HCT116 (cell line): ENCODE measurements at regions not wholly inside any gene's neighbourhood (a gene's known extent, or its start where the extent isn't known, plus 50 kb on each side); places are given as distances from the start of the nearest gene placed in this dataset.

Experiments used
- ATAC-seq: fragments of 200-7000 bp; cut with Tn5 transposase; 2 replicates; pipeline ENCODE4 v1.9.1; 2020; ENCODE audit warnings: mild to moderate bottlenecking, moderate library complexity
- BruUV-seq: library from RNA; stranded (reverse); fragments of 400-500 nt; replicated peaks from 2 replicates; lab custom pipeline; 2021; lab: Mats Ljungman, UMichigan
- CTCF ChIA-PET: fragments of 300-600 bp; sonication (Branson Sonifier 250); formaldehyde crosslinking; loops from one replicate; lab custom pipeline; 2021; ENCODE audit warnings: antibody characterized with exemption; lab: Charles Lee
- POLR2A ChIA-PET: fragments of 300-600, 350-600 bp; sonication (Branson Sonifier 250); formaldehyde crosslinking; loops from one replicate; lab custom pipeline; 2021; ENCODE audit warnings: antibody characterized with exemption; lab: Charles Lee
- RAD21 ChIA-PET, 2 experiments: fragments of 300-600 bp; sonication (Branson Sonifier 250); formaldehyde crosslinking; loops; one replicate each; lab custom pipeline; 2023; ENCODE audit warnings: low total read pairs in 2 of 2; ENCODE audit not compliant: uncharacterized antibody in 2 of 2, unreplicated experiment in 2 of 2, low non-redundant PET in 1 of 2; lab: Charles Lee
- DNase-seq: peaks from one replicate; pipeline ENCODE4 v3.0.0-alpha.2; 2010; ENCODE audit warnings: low read depth, low spot score
- H2AFZ ChIP-seq: fragments of 200-600 bp; shearing (Covaris generic), sonication (generic); 2 replicates; pipeline ENCODE4 v1.6.1; 2017; ENCODE audit warnings: low read depth, mixed run types, mixed read lengths, antibody characterized with exemption, low read length; ENCODE audit not compliant: poor library complexity, severe bottlenecking
- H3K27ac ChIP-seq: 2 replicates; pipeline ENCODE4 v1.5.1; 2012; ENCODE audit warnings: low read depth, low read length
- H3K27me3 ChIP-seq: fragments of 200-600 bp; sonication (generic); 2 replicates; pipeline ENCODE4 v1.6.1; 2016; ENCODE audit warnings: mixed run types, low read length, mixed read lengths; ENCODE audit not compliant: insufficient read depth
- H3K36me3 ChIP-seq, 2 experiments: fragments of 200-500 bp in 1 of 2; fragments of 200-600 bp in 1 of 2; sonication (Bioruptor generic) in 1 of 2; sonication (generic) in 1 of 2; 2 replicates each; pipeline versions ENCODE4 v1.5.1 to v1.6.1; 2014 to 2016; ENCODE audit warnings: low read length in 2 of 2, inconsistent platforms in 1 of 2, mixed read lengths in 1 of 2, mixed run types in 1 of 2; ENCODE audit not compliant: insufficient read depth in 2 of 2, control insufficient read depth in 1 of 2
- H3K4me1 ChIP-seq, 2 experiments: fragments of 200-600 bp in 1 of 2; sonication (generic) in 1 of 2; 2 replicates each; pipeline versions ENCODE4 v1.5.1 to v1.6.1; 2012 to 2017; ENCODE audit warnings: low read length in 2 of 2, inconsistent platforms in 1 of 2, mild to moderate bottlenecking in 1 of 2, mixed read lengths in 1 of 2, mixed run types in 1 of 2, moderate library complexity in 1 of 2; ENCODE audit not compliant: insufficient read depth in 2 of 2, control insufficient read depth in 1 of 2
- H3K4me2 ChIP-seq: fragments of 200-600 bp; sonication (generic); 2 replicates; pipeline ENCODE4 v1.6.1; 2017; ENCODE audit warnings: mixed run types, low read length, mixed read lengths
- H3K4me3 ChIP-seq, 2 experiments: fragments of 200-600 bp in 1 of 2; sonication (generic) in 1 of 2; replicated peaks in 1 of 2; 2 replicates each; pipeline ENCODE4 v1.5.1; 2011 to 2016; ENCODE audit warnings: low read length in 2 of 2, control low read depth in 1 of 2, low read depth in 1 of 2, mild to moderate bottlenecking in 1 of 2, mixed read lengths in 1 of 2, mixed run types in 1 of 2
- H3K79me2 ChIP-seq: fragments of 200-600 bp; sonication (generic); 2 replicates; pipeline ENCODE4 v1.6.1; 2017; ENCODE audit warnings: mild to moderate bottlenecking, mixed run types, low read length, moderate library complexity, mixed read lengths; ENCODE audit not compliant: insufficient read depth
- H3K9ac ChIP-seq: fragments of 200-600 bp; sonication (generic); 2 replicates; pipeline ENCODE4 v1.6.1; 2016; ENCODE audit warnings: low read length, mixed read lengths
- H3K9me2 ChIP-seq: fragments of 200-600 bp; sonication (generic), shearing (Covaris generic); 2 replicates; pipeline ENCODE4 v1.6.1; 2017; ENCODE audit warnings: mixed run types, mild to moderate bottlenecking, moderate library complexity; ENCODE audit not compliant: insufficient read depth
- H3K9me3 ChIP-seq, 2 experiments: fragments of 200-500 bp in 1 of 2; fragments of 200-600 bp in 1 of 2; sonication (Bioruptor generic) in 1 of 2; sonication (generic) in 1 of 2; 2 replicates each; pipeline ENCODE4 v1.6.1; 2014 to 2017; ENCODE audit warnings: low read length in 2 of 2, mixed read lengths in 2 of 2, inconsistent platforms in 1 of 2, low read depth in 1 of 2, mild to moderate bottlenecking in 1 of 2, mixed run types in 1 of 2, moderate library complexity in 1 of 2; ENCODE audit not compliant: control insufficient read depth in 1 of 2, insufficient read depth in 1 of 2
- H4K20me1 ChIP-seq: fragments of 200-600 bp; sonication (generic), shearing (Covaris generic); 2 replicates; pipeline ENCODE4 v1.6.1; 2017; ENCODE audit warnings: mixed run types, mild to moderate bottlenecking, moderate library complexity; ENCODE audit not compliant: insufficient read depth
- CBX3 ChIP-seq: IDR thresholded peaks from 2 replicates; pipeline ENCODE4 v1.6.1; 2012; ENCODE audit warnings: low read depth
- CEBPB ChIP-seq: IDR thresholded peaks from 2 replicates; pipeline ENCODE4 v1.6.1; 2012; ENCODE audit warnings: low read depth
- EGR1 ChIP-seq: IDR thresholded peaks from 2 replicates; pipeline ENCODE4 v1.6.1; 2012; ENCODE audit warnings: low read depth
- ELF1 ChIP-seq: IDR thresholded peaks from 2 replicates; pipeline ENCODE4 v1.6.1; 2012; ENCODE audit warnings: low read depth, borderline replicate concordance
- EZH2 ChIP-seq: fragments of 200-600 bp; sonication (generic); IDR thresholded peaks from 2 replicates; pipeline ENCODE4 v1.6.1; 2017; ENCODE audit warnings: antibody characterized with exemption, mixed run types
- FOSL1 ChIP-seq: IDR thresholded peaks from 2 replicates; pipeline ENCODE4 v1.6.1; 2012; ENCODE audit warnings: low read depth
- JUND ChIP-seq: IDR thresholded peaks from 2 replicates; pipeline ENCODE4 v1.6.1; 2012
- POLR2A ChIP-seq: IDR thresholded peaks from 2 replicates; pipeline ENCODE4 v1.7.0; 2011; ENCODE audit warnings: borderline replicate concordance; ENCODE audit not compliant: insufficient read depth, insufficient read length; ENCODE audit errors: extremely low read depth
- POLR2AphosphoS5 ChIP-seq: IDR thresholded peaks from 2 replicates; pipeline ENCODE4 v1.6.1; 2011; ENCODE audit warnings: mild to moderate bottlenecking, low read depth, low read length, moderate library complexity
- RAD21 ChIP-seq: IDR thresholded peaks from 2 replicates; pipeline ENCODE4 v1.6.1; 2012; ENCODE audit warnings: low read depth, mild to moderate bottlenecking
- SIN3A ChIP-seq: IDR thresholded peaks from 2 replicates; pipeline ENCODE4 v1.6.1; 2012; ENCODE audit warnings: low read depth
- SP1 ChIP-seq: IDR thresholded peaks from 2 replicates; pipeline ENCODE4 v1.6.1; 2012; ENCODE audit warnings: low read depth
- SRF ChIP-seq: IDR thresholded peaks from 2 replicates; pipeline ENCODE4 v1.6.1; 2012; ENCODE audit warnings: low read depth
- YY1 ChIP-seq: IDR thresholded peaks from 2 replicates; pipeline ENCODE4 v1.6.1; 2011; ENCODE audit warnings: low read length, low read depth, moderate library complexity, mild to moderate bottlenecking; ENCODE audit not compliant: insufficient replicate concordance; ENCODE audit errors: extremely low read depth
- ZFX ChIP-seq: fragments of 450-650 bp; IDR thresholded peaks from 2 replicates; pipeline ENCODE4 v1.6.1; 2017
- ZNF274 ChIP-seq: fragments of 200-500 bp; sonication (Bioruptor generic); IDR thresholded peaks from 2 replicates; pipeline ENCODE4 v1.6.1; 2014; ENCODE audit warnings: mild to moderate bottlenecking, low read depth, low read length, inconsistent platforms
- intact Hi-C: fragments of 100-400 bp; cut with micrococcal nuclease; formaldehyde crosslinking; loops from 2 replicates; pipeline ENCODE4 v1.10.0; 2022
- TF ChIP-seq, protein P1 (sequence below), 3 experiments: fragments of 200-600 bp in 1 of 3; sonication (generic) in 1 of 3; IDR thresholded peaks in 2 of 3; conservative IDR thresholded peaks in 1 of 3; 2 replicates each; pipeline ENCODE4 v1.5.1; 2012 to 2017; ENCODE audit warnings: low read depth in 2 of 3, low read length in 2 of 3, antibody characterized with exemption in 1 of 3, borderline replicate concordance in 1 of 3, control low read depth in 1 of 3, mild to moderate bottlenecking in 1 of 3, mixed read lengths in 1 of 3, mixed run types in 1 of 3, moderate library complexity in 1 of 3; ENCODE audit not compliant: insufficient read depth in 1 of 3
- TF ChIP-seq, protein P2 (sequence below): IDR thresholded peaks from 2 replicates; pipeline ENCODE4 v1.6.1; 2012
- TF ChIP-seq, protein P3 (sequence below): IDR thresholded peaks from 2 replicates; pipeline ENCODE4 v1.6.1; 2012; ENCODE audit warnings: low read depth
- TF ChIP-seq, protein P4 (sequence below): IDR thresholded peaks from 2 replicates; pipeline ENCODE4 v1.6.1; 2011; ENCODE audit warnings: mild to moderate bottlenecking, low read length, moderate library complexity; ENCODE audit not compliant: insufficient replicate concordance; ENCODE audit errors: extremely low read depth

DNA sequence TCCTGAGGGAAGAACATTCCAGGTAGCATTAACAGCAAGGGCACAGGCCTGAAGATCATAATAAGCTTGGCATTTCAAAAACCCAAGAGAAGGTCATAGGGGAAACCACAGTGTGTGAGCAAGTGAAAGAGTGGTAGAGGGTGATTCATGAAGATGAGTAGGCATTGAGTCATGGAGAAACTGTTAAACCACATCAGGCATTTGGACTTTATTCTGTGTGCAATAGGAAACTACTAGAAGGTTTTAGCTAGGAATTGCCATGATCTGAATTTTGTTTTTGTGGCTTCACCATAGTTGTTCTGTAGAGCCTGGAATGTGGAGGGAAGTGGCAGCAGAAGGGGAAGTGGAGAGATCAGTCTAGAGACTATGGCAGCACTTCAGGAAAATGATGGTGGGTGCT lies 359.0 kb upstream of the PTBP2 start (continued):
- TF ChIP-seq ELF1 (no peak; the same call in 1 of the 2 replicates), POLR2AphosphoS5 (peak; percentile 77)

DNA sequence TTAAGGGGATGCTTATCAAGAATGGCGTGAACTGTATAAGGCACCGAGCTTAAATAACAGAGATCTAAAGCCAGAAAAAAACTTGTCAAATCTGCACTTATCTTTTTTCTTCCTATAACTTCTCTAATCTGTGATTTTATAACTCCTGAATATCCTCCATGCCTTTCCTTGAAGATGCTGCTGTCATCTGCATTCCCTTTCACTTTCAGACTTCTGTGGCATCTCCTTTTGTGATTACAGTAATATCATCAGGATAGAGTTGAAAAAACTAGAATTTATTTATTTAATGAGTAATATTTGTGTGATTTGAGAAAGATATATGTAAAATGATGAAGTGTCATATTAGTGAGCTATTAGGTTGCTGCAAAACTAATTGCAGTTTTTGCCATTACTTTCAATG lies 357.8 kb upstream of the PTBP2 start:
- intact Hi-C loops, result no loop called here
- TF ChIP-seq FOSL1, result no peak
- no peak for TF ChIP-seq POLR2A
- TF ChIP-seq, protein P1, sequence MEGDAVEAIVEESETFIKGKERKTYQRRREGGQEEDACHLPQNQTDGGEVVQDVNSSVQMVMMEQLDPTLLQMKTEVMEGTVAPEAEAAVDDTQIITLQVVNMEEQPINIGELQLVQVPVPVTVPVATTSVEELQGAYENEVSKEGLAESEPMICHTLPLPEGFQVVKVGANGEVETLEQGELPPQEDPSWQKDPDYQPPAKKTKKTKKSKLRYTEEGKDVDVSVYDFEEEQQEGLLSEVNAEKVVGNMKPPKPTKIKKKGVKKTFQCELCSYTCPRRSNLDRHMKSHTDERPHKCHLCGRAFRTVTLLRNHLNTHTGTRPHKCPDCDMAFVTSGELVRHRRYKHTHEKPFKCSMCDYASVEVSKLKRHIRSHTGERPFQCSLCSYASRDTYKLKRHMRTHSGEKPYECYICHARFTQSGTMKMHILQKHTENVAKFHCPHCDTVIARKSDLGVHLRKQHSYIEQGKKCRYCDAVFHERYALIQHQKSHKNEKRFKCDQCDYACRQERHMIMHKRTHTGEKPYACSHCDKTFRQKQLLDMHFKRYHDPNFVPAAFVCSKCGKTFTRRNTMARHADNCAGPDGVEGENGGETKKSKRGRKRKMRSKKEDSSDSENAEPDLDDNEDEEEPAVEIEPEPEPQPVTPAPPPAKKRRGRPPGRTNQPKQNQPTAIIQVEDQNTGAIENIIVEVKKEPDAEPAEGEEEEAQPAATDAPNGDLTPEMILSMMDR (IDR thresholded peaks at IDR 0.05 in 2 of 3, conservative IDR thresholded peaks at IDR 0.05 in 1 of 3; ENCODE audit: borderline replicate concordance in 1 of 3, insufficient read depth in 1 of 3, low read depth in 2 of 3, low read length in 2 of 3), result no peak
- no peak for TF ChIP-seq POLR2AphosphoS5
- no peak for TF ChIP-seq CEBPB
- TF ChIP-seq ELF1, result no peak
- TF ChIP-seq, protein P2, sequence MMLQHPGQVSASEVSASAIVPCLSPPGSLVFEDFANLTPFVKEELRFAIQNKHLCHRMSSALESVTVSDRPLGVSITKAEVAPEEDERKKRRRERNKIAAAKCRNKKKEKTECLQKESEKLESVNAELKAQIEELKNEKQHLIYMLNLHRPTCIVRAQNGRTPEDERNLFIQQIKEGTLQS, result no peak
- no peak for TF ChIP-seq RAD21
- TF ChIP-seq CBX3, result no peak
- no peak for TF ChIP-seq SP1
- no peak for TF ChIP-seq JUND
- no peak for TF ChIP-seq ZFX
- no peak for TF ChIP-seq ZNF274
- TF ChIP-seq, protein P3, sequence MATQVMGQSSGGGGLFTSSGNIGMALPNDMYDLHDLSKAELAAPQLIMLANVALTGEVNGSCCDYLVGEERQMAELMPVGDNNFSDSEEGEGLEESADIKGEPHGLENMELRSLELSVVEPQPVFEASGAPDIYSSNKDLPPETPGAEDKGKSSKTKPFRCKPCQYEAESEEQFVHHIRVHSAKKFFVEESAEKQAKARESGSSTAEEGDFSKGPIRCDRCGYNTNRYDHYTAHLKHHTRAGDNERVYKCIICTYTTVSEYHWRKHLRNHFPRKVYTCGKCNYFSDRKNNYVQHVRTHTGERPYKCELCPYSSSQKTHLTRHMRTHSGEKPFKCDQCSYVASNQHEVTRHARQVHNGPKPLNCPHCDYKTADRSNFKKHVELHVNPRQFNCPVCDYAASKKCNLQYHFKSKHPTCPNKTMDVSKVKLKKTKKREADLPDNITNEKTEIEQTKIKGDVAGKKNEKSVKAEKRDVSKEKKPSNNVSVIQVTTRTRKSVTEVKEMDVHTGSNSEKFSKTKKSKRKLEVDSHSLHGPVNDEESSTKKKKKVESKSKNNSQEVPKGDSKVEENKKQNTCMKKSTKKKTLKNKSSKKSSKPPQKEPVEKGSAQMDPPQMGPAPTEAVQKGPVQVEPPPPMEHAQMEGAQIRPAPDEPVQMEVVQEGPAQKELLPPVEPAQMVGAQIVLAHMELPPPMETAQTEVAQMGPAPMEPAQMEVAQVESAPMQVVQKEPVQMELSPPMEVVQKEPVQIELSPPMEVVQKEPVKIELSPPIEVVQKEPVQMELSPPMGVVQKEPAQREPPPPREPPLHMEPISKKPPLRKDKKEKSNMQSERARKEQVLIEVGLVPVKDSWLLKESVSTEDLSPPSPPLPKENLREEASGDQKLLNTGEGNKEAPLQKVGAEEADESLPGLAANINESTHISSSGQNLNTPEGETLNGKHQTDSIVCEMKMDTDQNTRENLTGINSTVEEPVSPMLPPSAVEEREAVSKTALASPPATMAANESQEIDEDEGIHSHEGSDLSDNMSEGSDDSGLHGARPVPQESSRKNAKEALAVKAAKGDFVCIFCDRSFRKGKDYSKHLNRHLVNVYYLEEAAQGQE, result no peak
- TF ChIP-seq SIN3A, result no peak
- TF ChIP-seq SRF, result no peak
- TF ChIP-seq, protein P4, sequence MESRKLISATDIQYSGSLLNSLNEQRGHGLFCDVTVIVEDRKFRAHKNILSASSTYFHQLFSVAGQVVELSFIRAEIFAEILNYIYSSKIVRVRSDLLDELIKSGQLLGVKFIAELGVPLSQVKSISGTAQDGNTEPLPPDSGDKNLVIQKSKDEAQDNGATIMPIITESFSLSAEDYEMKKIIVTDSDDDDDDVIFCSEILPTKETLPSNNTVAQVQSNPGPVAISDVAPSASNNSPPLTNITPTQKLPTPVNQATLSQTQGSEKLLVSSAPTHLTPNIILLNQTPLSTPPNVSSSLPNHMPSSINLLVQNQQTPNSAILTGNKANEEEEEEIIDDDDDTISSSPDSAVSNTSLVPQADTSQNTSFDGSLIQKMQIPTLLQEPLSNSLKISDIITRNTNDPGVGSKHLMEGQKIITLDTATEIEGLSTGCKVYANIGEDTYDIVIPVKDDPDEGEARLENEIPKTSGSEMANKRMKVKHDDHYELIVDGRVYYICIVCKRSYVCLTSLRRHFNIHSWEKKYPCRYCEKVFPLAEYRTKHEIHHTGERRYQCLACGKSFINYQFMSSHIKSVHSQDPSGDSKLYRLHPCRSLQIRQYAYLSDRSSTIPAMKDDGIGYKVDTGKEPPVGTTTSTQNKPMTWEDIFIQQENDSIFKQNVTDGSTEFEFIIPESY, result no peak
- no peak for TF ChIP-seq YY1
- TF ChIP-seq EZH2, result no peak
- no peak for TF ChIP-seq EGR1
- TF ChIP-seq, all 23 proteins: peak for 0
- H3K27ac ChIP-seq, result no peak overlapping the region
- peaks cover 4% of the 10 kb centered on the region; the same call in 1 of the 2 replicates for H3K27me3 ChIP-seq
- peaks cover 28 to 37% of the 10 kb centered on the region in 2 experiments for H3K4me1 ChIP-seq
- no peaks in the 10 kb centered on the region for H3K79me2 ChIP-seq
- CTCF ChIA-PET, result no interaction called here
- no TSS peak for BruUV-seq
- H4K20me1 ChIP-seq, result no peaks in the 10 kb centered on the region
- RAD21 ChIA-PET, result no interaction called here
- DNase-seq (no peak), ATAC-seq (no peak)
- H3K9ac ChIP-seq, result no peak overlapping the region
- no peak overlapping the region for H3K4me3 ChIP-seq
- no peaks in the 10 kb centered on the region for H3K9me3 ChIP-seq
- no peaks in the 10 kb centered on the region for H3K36me3 ChIP-seq
- H3K4me2 ChIP-seq, result no peak overlapping the region
- POLR2A ChIA-PET, result no interaction called here
- no peak overlapping the region for H2AFZ ChIP-seq
- no peaks in the 10 kb centered on the region for H3K9me2 ChIP-seq
